Endothelial cell of umbilical vein (primary cell): ENCODE measurements at regions not wholly inside any gene's neighbourhood (a gene's known extent, or its start where the extent isn't known, plus 50 kb on each side); places are given as distances from the start of the nearest gene placed in this dataset.

ENCODE experiments used
- BruUV-seq: library from RNA; stranded (reverse); fragments of 400-500 nt; replicated peaks from 2 replicates; lab custom pipeline; 2021; lab: Mats Ljungman, UMichigan
- CTCF ChIA-PET: fragments of 300-600, 350-600 bp; sonication (Branson Sonifier 250); formaldehyde crosslinking; loops from one replicate; lab custom pipeline; 2021; ENCODE audit warnings: antibody characterized with exemption, inconsistent platforms; lab: Charles Lee
- POLR2A ChIA-PET: fragments of 300-600, 350-600 bp; sonication (Branson Sonifier 250); formaldehyde crosslinking; loops from one replicate; lab custom pipeline; 2021; ENCODE audit warnings: antibody characterized with exemption, inconsistent platforms; lab: Charles Lee
- DNase-seq: peaks from one replicate; pipeline ENCODE4 v3.0.0-alpha.2; 2011; ENCODE audit warnings: low read depth, low spot score
- FAIRE-seq: peaks from 2 replicates; lab custom pipeline; 2011; peaks lifted over from hg19 to GRCh38; lab: Jason Lieb, UNC
- H2AFZ ChIP-seq: 2 replicates; pipeline ENCODE4 v1.6.0; 2012; ENCODE audit warnings: low read depth, low read length, control low read depth, inconsistent platforms
- H3K27ac ChIP-seq: 2 replicates; pipeline ENCODE4 v1.5.1; 2011; ENCODE audit warnings: low read depth, mild to moderate bottlenecking, control low read depth, low read length, moderate library complexity; ENCODE audit not compliant: insufficient read depth
- H3K27me3 ChIP-seq, 2 experiments: 2 replicates each; pipeline versions ENCODE4 v1.6.0 to v1.6.1; 2011; ENCODE audit warnings: low read length in 2 of 2, mixed read lengths in 1 of 2; ENCODE audit not compliant: control insufficient read depth in 2 of 2, insufficient read depth in 2 of 2
- H3K36me3 ChIP-seq, 2 experiments: 2 replicates in 1 of 2; 3 replicates in 1 of 2; pipeline ENCODE4 v1.5.1; 2011; ENCODE audit warnings: low read length in 2 of 2, mild to moderate bottlenecking in 1 of 2, moderate library complexity in 1 of 2; ENCODE audit not compliant: control insufficient read depth in 2 of 2, insufficient read depth in 2 of 2; ENCODE audit errors: extremely low read depth in 1 of 2
- H3K4me1 ChIP-seq: 3 replicates; pipeline ENCODE4 v1.5.1; 2011; ENCODE audit warnings: mild to moderate bottlenecking, low read length; ENCODE audit not compliant: control insufficient read depth, insufficient read depth; ENCODE audit errors: extremely low read depth
- H3K4me2 ChIP-seq: 2 replicates; pipeline ENCODE4 v1.6.1; 2011; ENCODE audit warnings: low read length, control low read depth, mixed read lengths; ENCODE audit not compliant: insufficient read depth
- H3K4me3 ChIP-seq, 3 experiments: fragments of 200-600 bp in 1 of 3; sonication (generic), shearing (Covaris generic) in 1 of 3; replicated peaks in 1 of 3; 2 replicates each; pipeline ENCODE4 v1.5.1; 2011 to 2016; ENCODE audit warnings: control low read depth in 3 of 3, low read length in 3 of 3, mild to moderate bottlenecking in 2 of 3, inconsistent platforms in 1 of 3, low read depth in 1 of 3, moderate library complexity in 1 of 3; ENCODE audit not compliant: insufficient read depth in 1 of 3
- H3K79me2 ChIP-seq: 2 replicates; pipeline ENCODE4 v1.6.0; 2012; ENCODE audit warnings: low read length, inconsistent platforms; ENCODE audit not compliant: control insufficient read depth, insufficient read depth
- H3K9ac ChIP-seq: replicated peaks from 2 replicates; pipeline ENCODE3; 2011; ENCODE audit warnings: low read length, control low read depth; ENCODE audit not compliant: insufficient read depth; ENCODE audit errors: extremely low read depth
- H3K9me1 ChIP-seq: replicated peaks from 3 replicates; pipeline ENCODE4 v1.6.0; 2011; ENCODE audit warnings: mild to moderate bottlenecking, low read length; ENCODE audit not compliant: control insufficient read depth, insufficient read depth; ENCODE audit errors: extremely low read depth
- H3K9me3 ChIP-seq: replicated peaks from 2 replicates; pipeline ENCODE4 v1.5.1; 2012; ENCODE audit warnings: low read length, inconsistent platforms; ENCODE audit not compliant: control insufficient read depth, insufficient read depth
- H4K20me1 ChIP-seq: replicated peaks from 2 replicates; pipeline ENCODE3; 2011; ENCODE audit warnings: mild to moderate bottlenecking, low read length; ENCODE audit not compliant: control insufficient read depth, insufficient read depth; ENCODE audit errors: extremely low read depth
- EZH2 ChIP-seq: IDR thresholded peaks from 2 replicates; pipeline ENCODE4 v1.6.1; 2012; ENCODE audit warnings: borderline replicate concordance, low read depth, mild to moderate bottlenecking, moderate library complexity, low read length, inconsistent platforms; ENCODE audit not compliant: severe bottlenecking
- FOS ChIP-seq: IDR thresholded peaks from 2 replicates; pipeline ENCODE4 v1.6.1; 2011; ENCODE audit warnings: mild to moderate bottlenecking, low read length, moderate library complexity, borderline replicate concordance; ENCODE audit not compliant: insufficient read depth
- GATA2 ChIP-seq: IDR thresholded peaks from 2 replicates; pipeline ENCODE4 v1.7.0; 2011; ENCODE audit warnings: low read depth, mild to moderate bottlenecking, moderate library complexity, mixed read lengths, low read length; ENCODE audit not compliant: insufficient read length, insufficient read depth
- JUN ChIP-seq: IDR thresholded peaks from 2 replicates; pipeline ENCODE4 v1.6.1; 2011; ENCODE audit warnings: borderline replicate concordance, low read depth; ENCODE audit not compliant: insufficient read length, insufficient read depth
- MYC ChIP-seq: IDR thresholded peaks from one replicate; pipeline ENCODE4 v1.6.1; 2011; ENCODE audit warnings: mild to moderate bottlenecking, low read depth, low read length
- POLR2A ChIP-seq: IDR thresholded peaks from 2 replicates; pipeline ENCODE4 v1.6.1; 2012; ENCODE audit warnings: low read depth, mild to moderate bottlenecking, control low read depth, low read length
- POLR2AphosphoS5 ChIP-seq: IDR thresholded peaks from 2 replicates; pipeline ENCODE4 v1.6.1; 2012; ENCODE audit warnings: low read depth, mild to moderate bottlenecking, control low read depth, low read length, moderate library complexity; ENCODE audit not compliant: insufficient read depth
- dilution Hi-C: fragments of 300-500 bp; cut with MboI; formaldehyde crosslinking; loops from one replicate; pipeline ENCODE4 v1.15.0; 2019; ENCODE audit warnings: low sequenced_read_pairs; ENCODE audit not compliant: extremely low pct_ligation_motif_present
- intact Hi-C: fragments of 100-400 bp; cut with micrococcal nuclease; formaldehyde crosslinking; loops from one replicate; pipeline ENCODE4 v1.10.0; 2022
- TF ChIP-seq, protein P1 (sequence below): IDR thresholded peaks from 2 replicates; pipeline ENCODE4 v1.6.1; 2011; ENCODE audit not compliant: insufficient read depth, insufficient read length
- TF ChIP-seq, protein P2 (sequence below), 2 donors: IDR thresholded peaks; 1 replicate in 1 of 2; 2 replicates in 1 of 2; pipeline ENCODE4 v1.5.1; 2011; ENCODE audit warnings: low read length in 2 of 2, mild to moderate bottlenecking in 2 of 2, moderate library complexity in 2 of 2, control low read depth in 1 of 2, inconsistent platforms in 1 of 2, low read depth in 1 of 2; ENCODE audit not compliant: insufficient read depth in 1 of 2; ENCODE audit errors: extremely low read depth in 1 of 2

DNA sequence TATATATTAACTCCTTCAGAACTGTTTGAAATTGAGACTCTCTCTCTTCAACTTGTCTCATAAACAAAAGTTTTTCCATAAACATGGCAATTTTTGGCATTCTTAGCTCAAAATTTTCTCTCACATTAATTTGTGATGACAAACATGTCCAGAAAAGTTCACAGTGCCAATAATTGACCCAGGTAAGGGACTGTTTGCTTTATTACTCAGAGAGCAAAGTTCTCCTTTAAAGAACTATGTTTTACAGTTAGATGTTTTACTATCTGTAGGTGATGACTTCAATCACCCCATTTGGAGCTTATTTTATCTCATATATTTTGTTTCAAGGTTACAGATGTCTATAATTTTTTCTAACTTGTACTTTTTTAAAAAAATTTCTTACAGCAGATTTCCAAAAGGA is 855.6 kb downstream of the SLC16A7 start:
- ChIA-PET POLR2A (no interaction called here), CTCF (interaction anchor here (1.3 to 1.7 kb wide), 2 partner anchors 13 to 194 kb away, joined by 4 read pairs; no protein-coding TSS in a partner anchor)
- no TSS peak for BruUV-seq
- Histone ChIP-seq H3K9me1 (no peaks in the 10 kb centered on the region), H4K20me1 (no peaks in the 10 kb centered on the region), H3K27ac (no peak overlapping the region), H3K36me3 (no peaks in the 10 kb centered on the region), H3K4me2 (no peak overlapping the region), H3K9ac (no peak overlapping the region), H3K4me1 (no peaks in the 10 kb centered on the region), H3K9me3 (no peaks in the 10 kb centered on the region), H3K4me3 (no peak overlapping the region), H2AFZ (no peak overlapping the region), H3K79me2 (no peaks in the 10 kb centered on the region), H3K27me3 (no peaks in the 10 kb centered on the region)
- no peak for DNase-seq
- intact Hi-C loops (no loop called here), dilution Hi-C loops (no loop called here)
- FAIRE-seq = no peak
- no peak for TF ChIP-seq MYC
- TF ChIP-seq GATA2 = no peak
- no peak for TF ChIP-seq FOS
- no peak for TF ChIP-seq POLR2AphosphoS5
- TF ChIP-seq POLR2A = no peak
- TF ChIP-seq, protein P1, sequence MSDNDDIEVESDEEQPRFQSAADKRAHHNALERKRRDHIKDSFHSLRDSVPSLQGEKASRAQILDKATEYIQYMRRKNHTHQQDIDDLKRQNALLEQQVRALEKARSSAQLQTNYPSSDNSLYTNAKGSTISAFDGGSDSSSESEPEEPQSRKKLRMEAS = no peak
- TF ChIP-seq JUN = no peak
- TF ChIP-seq, protein P2, sequence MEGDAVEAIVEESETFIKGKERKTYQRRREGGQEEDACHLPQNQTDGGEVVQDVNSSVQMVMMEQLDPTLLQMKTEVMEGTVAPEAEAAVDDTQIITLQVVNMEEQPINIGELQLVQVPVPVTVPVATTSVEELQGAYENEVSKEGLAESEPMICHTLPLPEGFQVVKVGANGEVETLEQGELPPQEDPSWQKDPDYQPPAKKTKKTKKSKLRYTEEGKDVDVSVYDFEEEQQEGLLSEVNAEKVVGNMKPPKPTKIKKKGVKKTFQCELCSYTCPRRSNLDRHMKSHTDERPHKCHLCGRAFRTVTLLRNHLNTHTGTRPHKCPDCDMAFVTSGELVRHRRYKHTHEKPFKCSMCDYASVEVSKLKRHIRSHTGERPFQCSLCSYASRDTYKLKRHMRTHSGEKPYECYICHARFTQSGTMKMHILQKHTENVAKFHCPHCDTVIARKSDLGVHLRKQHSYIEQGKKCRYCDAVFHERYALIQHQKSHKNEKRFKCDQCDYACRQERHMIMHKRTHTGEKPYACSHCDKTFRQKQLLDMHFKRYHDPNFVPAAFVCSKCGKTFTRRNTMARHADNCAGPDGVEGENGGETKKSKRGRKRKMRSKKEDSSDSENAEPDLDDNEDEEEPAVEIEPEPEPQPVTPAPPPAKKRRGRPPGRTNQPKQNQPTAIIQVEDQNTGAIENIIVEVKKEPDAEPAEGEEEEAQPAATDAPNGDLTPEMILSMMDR (IDR thresholded peaks at IDR 0.05; ENCODE audit: extremely low read depth in 1 of 2, insufficient read depth in 1 of 2, low read depth in 1 of 2, low read length in 2 of 2) = no peak
- no peak for TF ChIP-seq EZH2
